ENCODE measurements at regions not wholly inside any gene's neighbourhood (a gene's known extent, or its start where the extent isn't known, plus 50 kb on each side); places are given as distances from the start of the nearest gene placed in this dataset.
"Not testable (repeated sequence)": the region's sequence is repeated elsewhere in the genome, so short reads cannot be mapped to it uniquely, and the experiment has no call there.

DNA sequence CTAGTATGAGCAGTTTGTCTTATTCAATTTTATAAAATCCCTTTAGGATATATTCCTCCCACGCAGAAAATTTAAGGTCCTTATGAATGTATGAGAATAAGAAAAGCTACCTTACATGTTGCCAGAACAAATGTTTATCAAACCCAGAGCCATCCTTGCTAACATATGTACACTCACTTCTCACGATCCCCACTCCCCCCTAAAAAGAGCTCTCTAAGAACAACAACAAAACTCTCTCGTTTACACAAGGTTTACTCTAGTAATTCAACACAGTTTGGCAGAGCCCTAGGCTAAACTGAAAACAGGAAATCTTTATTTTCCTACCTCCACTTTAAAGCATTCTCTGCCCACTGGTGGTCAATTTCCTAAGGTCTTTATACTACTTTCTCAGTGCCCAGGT, 504.9 kb downstream of the ZEB2 start:
- H3K9me3 Mint-ChIP-seq = no peaks in the 10 kb centered on the region
- DNase-seq (ENCODE audit: low spot score) = no peak
- intact Hi-C loops (cut with micrococcal nuclease) = no loop called here
- H3K36me3 Mint-ChIP-seq (ENCODE audit: low read depth) = no peaks in the 10 kb centered on the region
- H3K27ac Mint-ChIP-seq = no peak overlapping the region
- peaks cover 5% of the 10 kb centered on the region for H3K4me1 Mint-ChIP-seq (ENCODE audit: low read depth)
- H3K27me3 Mint-ChIP-seq (ENCODE audit: low read depth) = no peaks in the 10 kb centered on the region
- no peak overlapping the region for H3K4me3 Mint-ChIP-seq (ENCODE audit: low read depth)

DNA sequence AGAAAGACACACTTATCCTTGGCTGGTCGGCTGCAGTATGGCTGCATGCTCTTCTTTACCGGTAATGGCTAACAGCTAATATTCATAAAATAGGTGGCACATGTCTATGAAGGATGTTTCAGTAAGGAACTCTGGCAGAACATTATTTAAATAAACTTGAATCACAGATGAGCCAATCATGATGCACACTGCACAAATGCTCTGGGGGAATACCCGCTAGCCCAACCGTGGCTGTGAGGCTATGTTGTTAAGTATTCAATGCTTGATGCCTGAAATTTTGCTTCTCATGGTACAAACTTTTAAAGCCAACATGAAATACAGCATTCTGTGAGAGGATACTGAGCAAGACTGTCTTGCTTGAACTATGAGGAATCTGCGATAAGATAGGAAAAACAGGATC, 505.8 kb downstream of the ZEB2 start:
- intact Hi-C loops (cut with micrococcal nuclease) = no loop called here
- Mint-ChIP-seq H3K4me1 (ENCODE audit: low read depth) (peaks cover 5% of the 10 kb centered on the region), H3K27me3 (ENCODE audit: low read depth) (no peaks in the 10 kb centered on the region), H3K4me3 (ENCODE audit: low read depth) (no peak overlapping the region), H3K36me3 (ENCODE audit: low read depth) (no peaks in the 10 kb centered on the region), H3K9me3 (no peaks in the 10 kb centered on the region), H3K27ac (no peak overlapping the region)
- DNase-seq (ENCODE audit: low spot score) = no peak

DNA sequence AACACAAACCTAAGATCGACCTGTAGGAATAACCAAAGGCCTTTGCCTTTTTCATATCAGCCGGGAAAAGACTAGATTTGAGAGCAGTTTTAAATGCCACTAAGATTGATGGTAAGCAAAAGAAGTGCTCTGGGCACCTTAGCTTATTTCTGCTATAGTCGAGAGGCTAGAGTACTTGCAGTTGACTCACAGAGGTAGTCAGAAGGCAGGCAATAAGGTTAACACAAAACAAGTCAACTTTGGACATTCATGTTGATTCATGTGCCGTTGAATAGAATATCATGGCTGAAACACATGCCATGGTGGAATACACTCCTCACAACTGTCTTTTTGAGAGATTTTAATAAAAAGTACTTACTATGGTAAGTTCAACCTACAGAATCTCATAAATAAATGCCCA, 507.6 kb downstream of the ZEB2 start:
- Mint-ChIP-seq H3K27me3 (ENCODE audit: low read depth) (no peaks in the 10 kb centered on the region), H3K4me3 (ENCODE audit: low read depth) (no peak overlapping the region), H3K9me3 (no peaks in the 10 kb centered on the region), H3K27ac (no peak overlapping the region), H3K36me3 (ENCODE audit: low read depth) (no peaks in the 10 kb centered on the region), H3K4me1 (ENCODE audit: low read depth) (peaks cover 5% of the 10 kb centered on the region)
- no peak for DNase-seq (ENCODE audit: low spot score)
- intact Hi-C loops (cut with micrococcal nuclease) = no loop called here

DNA sequence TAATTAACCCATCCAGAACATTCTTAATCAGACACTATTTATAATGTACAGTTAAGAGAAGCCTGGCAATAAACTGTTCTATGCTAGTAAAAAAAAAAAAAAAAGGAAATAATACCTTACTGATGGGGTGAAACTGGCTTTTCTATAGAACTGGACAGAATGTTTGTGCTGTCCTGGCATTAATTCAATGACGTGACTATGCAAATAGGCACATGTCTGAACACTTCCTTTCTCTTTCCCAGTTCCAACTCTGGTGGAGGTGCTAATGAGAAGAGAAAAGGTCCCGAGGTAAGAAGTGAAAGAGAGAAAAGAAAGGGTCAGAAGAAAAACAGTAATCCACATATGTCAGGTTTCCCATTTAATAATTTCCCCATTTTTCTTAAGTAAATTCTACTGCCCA, 508.4 kb downstream of the ZEB2 start:
- no peaks in the 10 kb centered on the region for H3K9me3 Mint-ChIP-seq
- no peak overlapping the region for H3K27ac Mint-ChIP-seq
- H3K4me1 Mint-ChIP-seq (ENCODE audit: low read depth) = peaks cover 5% of the 10 kb centered on the region
- H3K4me3 Mint-ChIP-seq (ENCODE audit: low read depth) = no peak overlapping the region
- intact Hi-C loops (cut with micrococcal nuclease) = no loop called here
- no peaks in the 10 kb centered on the region for H3K27me3 Mint-ChIP-seq (ENCODE audit: low read depth)
- H3K36me3 Mint-ChIP-seq (ENCODE audit: low read depth) = peaks cover 5% of the 10 kb centered on the region
- no peak for DNase-seq (ENCODE audit: low spot score)

DNA sequence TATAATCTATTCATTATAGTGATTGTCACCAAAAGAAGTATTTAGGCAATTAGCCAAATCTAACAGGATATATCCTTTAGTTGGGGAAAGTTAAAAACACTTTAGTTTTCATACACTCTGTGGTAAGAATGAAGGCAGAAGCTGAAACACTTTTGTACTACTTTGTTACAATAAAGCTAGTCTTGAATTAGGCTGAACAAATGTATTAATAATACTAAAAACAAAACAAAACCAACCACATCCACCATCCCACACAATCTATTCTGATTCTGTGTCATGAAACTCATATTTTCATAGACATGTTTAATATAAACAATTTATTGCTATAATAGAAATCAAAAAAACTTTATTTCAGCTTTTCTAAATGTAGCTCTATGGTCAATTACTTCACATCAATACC, 508.8 kb downstream of the ZEB2 start:
- Mint-ChIP-seq H3K27me3 (ENCODE audit: low read depth) (no peaks in the 10 kb centered on the region), H3K36me3 (ENCODE audit: low read depth) (peaks cover 5% of the 10 kb centered on the region), H3K4me3 (ENCODE audit: low read depth) (no peak overlapping the region), H3K9me3 (no peaks in the 10 kb centered on the region), H3K27ac (no peak overlapping the region), H3K4me1 (ENCODE audit: low read depth) (peaks cover 5% of the 10 kb centered on the region)
- intact Hi-C loops (cut with micrococcal nuclease) = no loop called here
- no peak for DNase-seq (ENCODE audit: low spot score)

DNA sequence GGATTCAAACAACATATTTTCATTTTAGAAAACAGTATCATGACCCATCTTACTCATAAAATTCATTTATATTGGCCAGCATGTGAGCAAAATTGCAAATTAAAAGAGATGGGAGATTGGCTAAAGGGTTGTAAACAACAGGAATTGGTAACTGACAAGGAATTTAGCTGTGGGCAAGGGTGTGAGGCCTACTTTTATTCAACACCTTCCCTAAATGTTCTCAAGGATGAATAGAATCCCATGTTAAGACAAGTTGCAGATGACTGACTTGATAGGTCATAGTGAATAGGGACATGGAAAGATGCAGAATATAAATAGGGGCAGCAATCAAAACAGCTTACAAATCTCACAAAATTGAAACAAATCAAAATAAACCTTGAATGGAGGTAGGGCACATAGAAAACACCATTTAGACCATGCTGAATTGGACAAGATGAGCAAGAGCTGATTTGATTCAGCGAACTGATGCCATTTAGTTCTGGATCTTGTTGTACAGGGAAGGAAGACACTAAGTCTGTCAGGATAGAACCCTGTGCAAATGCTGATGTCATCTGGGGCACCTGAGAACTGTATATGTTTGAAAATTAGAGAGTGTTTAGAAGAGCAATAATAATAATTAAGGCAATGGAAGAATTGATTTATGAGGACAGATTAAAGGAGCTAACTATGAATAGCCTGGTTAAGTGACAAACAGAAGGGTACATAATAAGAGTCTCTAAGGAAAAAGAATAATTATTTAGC, 509.7 kb downstream of the ZEB2 start:
- H3K27me3 Mint-ChIP-seq (ENCODE audit: low read depth) = no peaks in the 10 kb centered on the region
- DNase-seq (ENCODE audit: low spot score) = no peak
- intact Hi-C loops (cut with micrococcal nuclease) = no loop called here
- no peak overlapping the region for H3K4me3 Mint-ChIP-seq (ENCODE audit: low read depth)
- H3K36me3 Mint-ChIP-seq (ENCODE audit: low read depth) = peaks cover 5% of the 10 kb centered on the region
- peaks cover 5% of the 10 kb centered on the region for H3K4me1 Mint-ChIP-seq (ENCODE audit: low read depth)
- no peak overlapping the region for H3K27ac Mint-ChIP-seq
- H3K9me3 Mint-ChIP-seq = no peaks in the 10 kb centered on the region

DNA sequence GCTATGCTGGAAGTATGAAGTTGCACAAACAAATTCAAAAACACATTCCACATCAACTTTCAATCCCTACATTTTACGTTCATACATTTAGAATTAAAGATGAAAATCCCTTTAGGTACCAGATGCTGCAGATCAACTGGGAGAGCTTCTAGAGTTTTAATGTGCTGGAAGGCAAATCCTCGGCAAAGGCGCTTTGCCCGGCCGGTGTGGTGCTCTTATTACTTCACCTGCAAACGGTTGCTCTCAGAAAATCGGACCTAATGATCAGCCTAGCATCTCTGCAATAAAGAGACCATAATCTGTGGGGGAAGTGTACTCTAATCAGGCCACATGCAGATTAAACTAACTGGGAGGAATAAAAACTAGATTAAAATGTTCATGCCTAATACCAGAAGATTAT, 513.8 kb downstream of the ZEB2 start:
- no peaks in the 10 kb centered on the region for H3K9me3 Mint-ChIP-seq
- peaks cover 5% of the 10 kb centered on the region for H3K36me3 Mint-ChIP-seq (ENCODE audit: low read depth)
- intact Hi-C loops (cut with micrococcal nuclease) = no loop called here
- H3K27ac Mint-ChIP-seq = no peak overlapping the region
- no peak for DNase-seq (ENCODE audit: low spot score)
- peaks cover 2% of the 10 kb centered on the region for H3K4me1 Mint-ChIP-seq (ENCODE audit: low read depth)
- no peaks in the 10 kb centered on the region for H3K27me3 Mint-ChIP-seq (ENCODE audit: low read depth)
- no peak overlapping the region for H3K4me3 Mint-ChIP-seq (ENCODE audit: low read depth)

DNA sequence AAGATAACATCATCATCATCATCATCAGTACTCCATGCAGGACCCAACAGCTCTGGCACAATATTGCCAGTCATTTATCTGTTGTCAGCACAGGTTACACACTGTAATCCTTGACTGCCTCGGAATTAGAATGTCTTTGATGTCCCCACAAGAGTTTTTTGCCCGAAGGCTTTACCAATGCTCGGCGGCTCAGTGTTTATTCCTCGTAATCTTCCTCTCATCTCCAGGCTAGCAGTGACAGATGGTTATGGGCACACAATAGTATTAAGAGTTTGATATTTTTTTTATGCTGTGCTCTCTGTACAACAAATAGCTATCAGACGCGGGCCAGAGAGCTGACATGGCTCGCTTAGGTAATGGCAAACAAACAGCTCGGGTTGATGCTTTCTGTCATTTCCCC, 515.2 kb downstream of the ZEB2 start:
- no peak overlapping the region for H3K4me3 Mint-ChIP-seq (ENCODE audit: low read depth)
- no peaks in the 10 kb centered on the region for H3K4me1 Mint-ChIP-seq (ENCODE audit: low read depth)
- peaks cover 5% of the 10 kb centered on the region for H3K36me3 Mint-ChIP-seq (ENCODE audit: low read depth)
- intact Hi-C loops (cut with micrococcal nuclease) = no loop called here
- no peak overlapping the region for H3K27ac Mint-ChIP-seq
- no peak for DNase-seq (ENCODE audit: low spot score)
- H3K27me3 Mint-ChIP-seq (ENCODE audit: low read depth) = no peaks in the 10 kb centered on the region
- H3K9me3 Mint-ChIP-seq = no peaks in the 10 kb centered on the region

DNA sequence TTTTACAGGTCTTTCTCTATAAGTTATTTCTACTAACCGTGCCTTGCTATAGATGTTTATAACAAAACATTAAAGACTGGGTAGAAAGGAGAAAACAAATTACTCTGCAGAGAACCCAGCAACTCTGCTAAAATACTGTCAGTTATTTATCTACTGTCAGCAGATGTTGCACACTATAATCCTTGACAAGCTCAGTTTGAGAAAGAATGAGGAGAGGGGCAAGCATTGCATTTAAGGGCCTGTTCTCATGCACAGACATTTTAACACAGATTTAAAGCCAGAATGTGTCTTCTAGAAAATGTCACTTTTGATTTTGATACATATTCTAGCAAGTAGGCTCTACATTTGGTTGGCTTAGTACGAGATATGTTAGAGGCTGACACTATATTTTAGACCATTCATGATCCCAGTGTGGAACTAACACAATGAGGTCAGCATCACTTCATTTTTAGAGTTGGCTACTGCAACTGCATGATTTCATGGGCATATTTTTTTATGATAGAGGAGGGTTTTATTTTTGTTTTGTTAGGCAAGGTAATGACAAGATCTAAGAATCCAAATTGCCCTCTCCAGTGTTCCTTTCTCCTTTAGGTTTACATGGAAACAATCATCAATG, 516.4 kb downstream of the ZEB2 start:
- Mint-ChIP-seq H3K4me1 (ENCODE audit: low read depth) (no peaks in the 10 kb centered on the region), H3K27me3 (ENCODE audit: low read depth) (no peaks in the 10 kb centered on the region), H3K4me3 (ENCODE audit: low read depth) (no peak overlapping the region), H3K27ac (no peak overlapping the region), H3K36me3 (ENCODE audit: low read depth) (peaks cover 5% of the 10 kb centered on the region), H3K9me3 (no peaks in the 10 kb centered on the region)
- no peak for DNase-seq (ENCODE audit: low spot score)
- intact Hi-C loops (cut with micrococcal nuclease) = no loop called here

DNA sequence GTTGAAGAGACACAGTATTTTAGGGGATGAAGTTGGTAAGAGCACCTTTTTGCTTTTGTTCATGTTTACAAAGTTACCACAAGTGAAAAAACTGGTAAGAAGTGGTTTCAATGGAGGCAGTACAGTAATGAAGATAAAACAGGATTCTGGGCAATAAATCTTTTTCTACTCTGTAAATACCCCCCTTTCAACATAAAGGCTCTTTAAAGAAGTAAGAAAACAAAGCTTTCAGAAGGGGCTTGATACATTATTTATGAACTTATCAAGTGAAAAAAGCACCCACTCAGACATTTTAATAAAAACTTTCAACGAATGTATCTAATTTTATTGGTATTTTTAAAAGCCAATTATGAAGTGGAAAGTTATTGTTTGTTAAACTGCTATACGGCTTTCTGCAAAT, 522.9 kb downstream of the ZEB2 start:
- H3K27me3 Mint-ChIP-seq (ENCODE audit: low read depth) = no peaks in the 10 kb centered on the region
- intact Hi-C loops (cut with micrococcal nuclease) = no loop called here
- peaks cover 3% of the 10 kb centered on the region for H3K4me1 Mint-ChIP-seq (ENCODE audit: low read depth)
- no peak for DNase-seq (ENCODE audit: low spot score)
- H3K4me3 Mint-ChIP-seq (ENCODE audit: low read depth) = no peak overlapping the region
- no peaks in the 10 kb centered on the region for H3K9me3 Mint-ChIP-seq
- no peak overlapping the region for H3K27ac Mint-ChIP-seq
- no peaks in the 10 kb centered on the region for H3K36me3 Mint-ChIP-seq (ENCODE audit: low read depth)

DNA sequence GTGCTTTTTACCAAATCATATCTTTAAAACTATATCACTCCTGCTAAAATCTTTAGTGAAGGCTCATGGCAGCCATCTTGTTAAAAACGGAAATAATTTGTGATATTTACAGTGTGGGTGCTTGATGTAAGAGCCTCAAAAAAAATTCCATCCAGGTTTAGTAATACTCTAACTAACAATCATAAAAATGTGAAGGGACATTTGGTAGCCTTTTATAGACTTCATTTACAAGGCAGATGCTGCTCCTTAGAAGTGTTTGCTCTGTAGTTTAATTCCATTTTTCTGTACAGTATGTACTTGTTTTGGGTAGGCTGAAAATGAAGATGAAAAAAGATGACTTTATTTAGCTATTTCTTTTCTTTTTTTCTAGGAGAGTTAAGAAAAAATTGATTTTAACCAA, 525.0 kb downstream of the ZEB2 start:
- H3K27ac Mint-ChIP-seq = no peak overlapping the region

DNA sequence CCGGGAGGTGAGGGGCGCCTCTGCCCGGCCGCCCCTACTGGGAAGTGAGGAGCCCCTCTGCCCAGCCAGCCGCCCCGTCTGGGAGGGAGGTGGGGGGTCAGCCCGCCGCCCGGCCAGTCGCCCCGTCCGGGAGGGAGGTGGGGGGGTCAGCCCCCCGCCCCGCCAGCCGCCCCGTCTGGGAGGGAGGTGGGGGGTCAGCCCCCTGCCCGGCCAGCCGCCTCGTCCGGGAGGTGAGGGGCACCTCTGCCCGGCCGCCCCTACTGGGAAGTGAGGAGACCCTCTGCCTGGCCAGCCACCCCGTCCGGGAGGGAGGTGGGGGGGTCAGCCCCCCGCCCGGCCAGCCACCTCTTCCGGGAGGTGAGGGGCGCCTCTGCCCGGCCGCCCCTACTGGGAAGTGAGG, 528.3 kb downstream of the ZEB2 start:
- H3K4me1 Mint-ChIP-seq (ENCODE audit: low read depth); H3K4me3 Mint-ChIP-seq (ENCODE audit: low read depth); H3K36me3 Mint-ChIP-seq (ENCODE audit: low read depth); H3K27ac Mint-ChIP-seq; H3K27me3 Mint-ChIP-seq (ENCODE audit: low read depth); intact Hi-C loops (cut with micrococcal nuclease); DNase-seq (ENCODE audit: low spot score): not testable (repeated sequence)
- peaks cover 12% of the 10 kb centered on the region for H3K9me3 Mint-ChIP-seq

More for the DNA sequence above, 525.0 kb downstream of the ZEB2 start:
- intact Hi-C loops (cut with micrococcal nuclease) = no loop called here
- Mint-ChIP-seq H3K9me3 (peaks cover 12% of the 10 kb centered on the region), H3K4me1 (ENCODE audit: low read depth) (peaks cover 3% of the 10 kb centered on the region), H3K36me3 (ENCODE audit: low read depth) (no peaks in the 10 kb centered on the region), H3K4me3 (ENCODE audit: low read depth) (no peak overlapping the region), H3K27me3 (ENCODE audit: low read depth) (no peaks in the 10 kb centered on the region)
- no peak for DNase-seq (ENCODE audit: low spot score)

DNA sequence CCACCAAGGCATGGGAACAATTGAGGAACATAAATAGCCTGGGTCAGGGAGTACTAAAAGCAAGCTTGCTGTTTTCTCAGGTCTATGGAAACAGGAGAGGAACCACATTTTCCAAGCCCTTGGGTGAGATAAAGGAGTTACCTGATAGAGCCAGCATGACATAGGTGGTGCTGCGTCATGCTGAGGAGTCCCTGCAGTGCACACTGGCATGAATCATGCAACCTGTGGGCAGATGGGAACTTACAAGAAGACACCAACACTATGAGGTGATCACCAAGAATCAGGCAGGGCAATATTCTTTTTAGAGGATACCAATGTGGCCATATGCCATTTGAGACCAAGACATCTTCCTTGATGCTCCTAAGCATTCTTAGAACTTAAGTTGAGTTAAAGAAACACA, 531.8 kb downstream of the ZEB2 start:
- intact Hi-C loops (cut with micrococcal nuclease) = no loop called here
- peaks cover 2% of the 10 kb centered on the region for H3K4me1 Mint-ChIP-seq (ENCODE audit: low read depth)
- H3K27ac Mint-ChIP-seq = no peak overlapping the region
- H3K9me3 Mint-ChIP-seq = peaks cover 12% of the 10 kb centered on the region
- H3K4me3 Mint-ChIP-seq (ENCODE audit: low read depth) = no peak overlapping the region
- H3K27me3 Mint-ChIP-seq (ENCODE audit: low read depth) = no peaks in the 10 kb centered on the region
- H3K36me3 Mint-ChIP-seq (ENCODE audit: low read depth) = no peaks in the 10 kb centered on the region
- DNase-seq (ENCODE audit: low spot score) = no peak
